GM19455 (cell line): ENCODE measurements at regions not wholly inside any gene's neighbourhood (a gene's known extent, or its start where the extent isn't known, plus 50 kb on each side); places are given as distances from the start of the nearest gene placed in this dataset.
"Not testable (repeated sequence)": the region's sequence is repeated elsewhere in the genome, so short reads cannot be mapped to it uniquely, and the experiment has no call there.

ENCODE experiments used
- ATAC-seq: cut with Tn5 transposase; IDR thresholded peaks from one replicate; pipeline ENCODE4 v1.9.1; 2021; ENCODE audit not compliant: unreplicated experiment

DNA sequence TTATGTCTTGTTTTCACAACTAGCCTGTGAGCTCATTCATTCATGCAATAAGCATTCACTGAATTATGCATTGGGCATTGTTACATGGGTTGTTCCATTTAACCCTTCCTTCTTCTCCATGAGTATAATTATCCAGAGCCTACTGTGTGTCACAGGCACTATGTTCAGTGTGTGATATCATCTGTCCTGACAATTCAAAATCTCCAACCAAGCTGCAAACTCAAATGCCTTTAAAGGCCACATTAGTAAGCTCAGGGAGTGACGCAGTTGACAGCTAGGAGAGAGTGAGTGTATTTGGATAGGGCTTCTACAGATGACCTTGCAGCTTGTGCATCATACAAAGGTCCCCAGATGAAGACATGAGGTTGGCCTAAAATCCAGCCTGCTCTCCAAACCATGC lies 289.5 kb downstream of the OMA1 start:
- no peak for ATAC-seq

DNA sequence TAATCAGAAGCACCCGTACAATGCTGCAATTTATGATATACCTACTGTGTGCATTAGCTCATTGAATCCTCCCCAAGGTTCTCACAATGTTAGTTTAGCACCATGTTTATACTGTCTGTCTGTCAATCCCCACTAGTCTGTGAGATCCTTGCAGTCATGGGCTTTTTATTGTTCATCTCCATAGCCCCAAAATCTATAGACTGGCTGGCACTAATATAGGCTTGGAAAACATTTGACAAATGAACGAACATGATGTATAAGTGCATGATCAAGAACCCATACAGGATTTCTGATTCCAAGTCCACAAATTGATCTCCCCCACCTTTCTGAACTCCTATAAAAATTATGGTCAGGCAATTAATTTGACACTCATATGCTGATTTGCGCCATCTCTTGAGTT lies 290.0 kb downstream of the OMA1 start:
- ATAC-seq = no peak

DNA sequence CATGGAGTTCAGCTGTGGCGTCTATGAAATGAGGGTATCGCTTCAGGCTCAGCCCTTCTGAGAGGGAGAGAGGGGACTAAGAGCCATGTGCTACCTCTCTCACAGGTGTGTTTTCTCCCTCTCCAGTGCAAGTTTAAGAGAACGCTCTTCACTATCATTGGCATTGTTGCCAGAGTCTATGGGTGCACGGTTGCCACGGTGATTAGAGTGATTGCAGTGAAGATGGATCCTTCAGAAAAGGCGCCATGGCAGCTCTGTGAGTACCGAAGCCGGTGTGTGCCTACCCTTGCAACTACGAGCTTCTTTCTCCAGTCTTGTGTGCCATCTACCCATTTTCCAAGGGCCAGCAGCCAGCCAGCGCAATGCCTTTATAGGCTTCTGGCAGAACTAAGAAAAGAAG lies 290.5 kb downstream of the OMA1 start:
- no peak for ATAC-seq

DNA sequence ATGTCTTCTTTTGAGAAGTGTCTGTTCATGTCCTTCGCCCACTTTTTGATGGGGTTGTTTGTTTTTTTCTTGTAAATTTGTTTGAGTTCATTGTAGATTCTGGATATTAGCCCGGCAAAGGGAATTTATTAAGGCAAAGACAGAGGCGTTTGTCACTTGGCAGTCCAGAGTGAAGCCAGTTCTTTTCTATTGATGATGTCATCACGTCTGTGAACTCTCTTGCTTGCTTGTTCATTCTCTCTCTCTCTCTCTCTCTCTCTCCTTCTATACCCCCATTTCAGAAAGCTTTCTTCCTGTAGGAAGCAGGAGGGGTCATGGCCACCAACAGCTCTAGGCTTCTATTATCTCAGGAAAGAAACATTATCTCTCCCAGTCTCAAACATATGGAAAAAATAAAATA lies 291.3 kb downstream of the OMA1 start:
- no peak for ATAC-seq

DNA sequence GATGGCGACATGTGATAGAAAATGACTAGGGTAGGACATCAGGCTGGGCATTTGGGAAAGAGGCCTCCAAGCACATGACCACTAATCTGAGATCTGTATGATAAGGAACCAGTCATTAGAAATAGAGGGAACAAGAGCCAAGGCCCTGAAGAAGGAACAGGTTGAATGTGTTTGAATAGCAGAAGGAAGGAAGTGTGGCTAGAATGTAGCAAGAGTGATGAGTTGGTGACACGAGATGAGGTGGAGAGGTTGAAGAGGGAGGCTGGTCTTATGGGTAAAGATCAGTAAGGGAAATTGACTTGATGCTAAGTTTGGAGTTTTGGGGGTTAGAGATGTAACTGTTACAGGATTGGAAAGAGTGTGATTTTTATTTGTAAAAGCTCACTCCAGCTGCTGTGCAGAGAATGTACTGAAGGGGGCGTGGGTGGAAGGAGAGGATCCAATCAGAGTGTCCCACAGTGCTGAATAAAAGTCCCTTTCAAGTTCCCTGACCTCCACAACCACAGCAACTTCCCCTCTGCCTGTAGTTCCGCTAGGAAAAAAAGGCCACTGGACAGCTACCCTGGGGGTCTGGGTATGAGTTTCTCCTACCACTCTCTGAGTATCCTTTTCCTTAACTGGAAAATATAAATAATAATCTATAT lies 295.0 kb downstream of the OMA1 start:
- ATAC-seq = no peak

DNA sequence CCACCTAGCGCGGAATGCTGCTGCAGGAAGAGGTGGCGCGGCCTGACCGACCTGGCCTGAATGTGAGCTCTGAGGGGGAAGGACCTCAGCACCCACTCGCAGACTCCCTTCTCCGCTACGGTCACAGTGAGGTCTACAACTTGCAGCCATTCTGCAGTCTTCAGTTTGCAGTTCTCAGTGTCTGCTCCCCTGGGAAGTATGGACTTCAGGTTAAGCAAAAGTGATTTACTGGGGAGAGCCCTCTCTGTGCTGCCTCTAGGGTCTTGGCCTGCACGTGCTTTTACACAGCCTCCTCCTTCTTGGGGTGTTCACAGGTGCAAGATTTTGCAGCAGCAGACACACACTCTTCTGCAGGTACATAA lies 296.0 kb downstream of the OMA1 start:
- no peak for ATAC-seq

DNA sequence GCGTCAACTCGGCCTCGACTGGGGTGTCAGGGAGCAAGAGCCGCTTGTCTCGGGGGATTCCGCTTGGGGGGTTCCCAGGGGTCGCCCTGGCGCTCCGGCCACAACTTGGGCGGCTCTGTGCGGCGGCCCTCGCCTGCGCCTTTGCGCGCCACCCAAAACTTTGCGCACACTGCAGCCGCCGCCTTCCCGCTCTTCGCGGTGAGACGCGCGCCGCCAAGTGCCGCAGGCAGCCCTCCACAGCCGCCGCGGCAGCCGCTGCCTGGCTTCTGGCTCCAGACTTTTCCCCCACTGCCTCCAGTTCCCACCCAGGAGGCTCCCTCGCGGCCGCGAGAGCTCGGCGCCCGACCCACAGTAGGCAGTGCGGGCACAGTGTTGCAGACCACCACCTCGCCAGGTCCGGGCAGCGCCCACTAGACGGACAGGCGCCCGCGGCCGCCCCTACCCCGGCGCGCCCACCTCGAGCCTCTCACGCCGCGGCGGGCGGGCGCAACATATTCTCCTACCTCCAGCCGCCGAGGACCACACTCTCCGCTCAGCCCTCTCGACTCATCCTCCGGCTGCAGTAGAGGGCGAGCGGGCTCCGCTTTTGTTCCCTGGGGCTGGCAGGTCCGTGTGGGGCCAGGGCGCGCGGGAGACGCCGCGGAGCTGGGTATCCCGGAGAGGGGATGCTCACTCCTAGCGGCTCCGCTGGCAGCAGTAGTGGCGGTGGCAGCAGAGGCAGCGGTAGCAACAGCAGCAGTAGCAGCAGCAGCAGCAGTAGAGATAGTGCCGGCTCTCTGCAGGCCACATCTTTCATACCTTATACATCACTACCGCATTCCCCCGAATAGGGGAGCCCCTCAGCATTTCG lies 296.6 kb downstream of the OMA1 start:
- no peak for ATAC-seq

DNA sequence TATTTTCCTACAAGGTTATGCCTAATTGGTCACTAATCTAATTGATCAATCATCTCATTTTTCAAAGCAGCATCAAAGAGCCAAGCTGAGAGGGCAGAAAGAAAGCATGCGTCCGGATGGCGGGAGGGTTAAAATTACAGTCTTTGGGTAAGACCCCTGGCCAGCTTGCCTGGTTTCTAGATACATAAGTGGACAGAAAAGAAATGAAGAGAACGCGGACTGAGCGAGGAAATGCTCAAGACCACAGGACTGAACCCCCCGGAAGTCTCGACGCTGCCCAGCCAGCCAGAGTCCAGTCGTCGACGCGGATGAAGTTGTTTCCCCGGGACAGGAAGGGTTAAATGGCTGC lies 297.2 kb downstream of the OMA1 start:
- ATAC-seq = no peak

DNA sequence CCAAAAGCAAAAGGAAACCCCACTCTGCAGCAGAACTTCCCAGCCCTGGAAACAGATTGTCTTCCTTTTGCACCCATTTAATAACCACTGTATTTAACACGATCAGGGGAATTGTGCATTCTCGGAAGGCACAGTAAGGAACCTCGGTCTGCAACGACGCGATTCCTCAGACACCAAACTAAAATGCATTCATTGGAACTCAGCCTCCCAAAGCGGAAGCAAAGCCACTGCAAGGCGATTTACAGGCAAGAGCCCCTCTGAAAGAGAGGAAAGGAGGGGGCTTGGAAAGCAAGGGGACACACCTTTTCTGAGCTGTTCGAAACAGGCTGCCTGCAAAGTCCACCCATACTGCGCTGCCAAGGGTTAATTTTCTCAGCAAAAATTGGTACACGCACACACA lies 297.7 kb downstream of the OMA1 start:
- ATAC-seq = no peak

DNA sequence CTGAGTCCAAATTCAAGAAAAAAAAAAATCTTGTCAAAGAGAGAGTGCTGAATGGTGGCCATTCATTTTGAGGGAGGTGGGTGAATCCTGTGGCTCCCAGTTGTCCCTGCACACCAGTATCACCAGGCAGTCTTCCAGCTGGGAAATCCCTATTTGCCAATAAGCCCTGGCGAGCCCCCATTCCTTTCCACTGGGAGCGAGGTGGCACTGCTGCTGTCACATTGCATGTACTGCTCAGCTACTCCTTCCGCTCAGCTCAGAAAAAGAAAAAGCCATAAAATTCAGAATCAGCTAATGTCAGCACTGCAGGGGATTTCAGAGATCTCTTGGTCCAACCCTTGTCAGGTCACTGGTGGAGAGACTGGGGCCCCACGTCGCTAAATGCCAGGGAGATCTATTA lies 298.5 kb downstream of the OMA1 start:
- ATAC-seq = no peak

DNA sequence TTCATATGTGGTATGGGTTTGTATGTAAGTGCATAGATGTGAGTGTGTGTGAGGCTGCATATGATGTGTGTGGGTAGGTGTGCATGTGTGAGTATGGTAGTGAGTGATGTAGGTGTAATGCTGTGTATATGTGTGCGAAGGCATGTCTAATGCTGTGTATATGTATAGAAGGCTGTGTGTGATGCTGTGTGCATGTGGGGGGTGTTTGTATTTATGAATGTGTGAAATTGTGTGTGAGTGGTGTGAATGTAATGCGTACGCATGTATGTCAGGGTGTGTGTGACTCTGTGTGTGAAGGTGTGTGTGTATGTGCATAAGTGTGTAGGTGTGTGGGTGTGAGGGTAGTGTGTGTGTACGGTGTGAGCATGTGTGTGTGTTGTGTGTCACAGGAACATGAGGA lies 300.0 kb downstream of the OMA1 start:
- no peak for ATAC-seq

DNA sequence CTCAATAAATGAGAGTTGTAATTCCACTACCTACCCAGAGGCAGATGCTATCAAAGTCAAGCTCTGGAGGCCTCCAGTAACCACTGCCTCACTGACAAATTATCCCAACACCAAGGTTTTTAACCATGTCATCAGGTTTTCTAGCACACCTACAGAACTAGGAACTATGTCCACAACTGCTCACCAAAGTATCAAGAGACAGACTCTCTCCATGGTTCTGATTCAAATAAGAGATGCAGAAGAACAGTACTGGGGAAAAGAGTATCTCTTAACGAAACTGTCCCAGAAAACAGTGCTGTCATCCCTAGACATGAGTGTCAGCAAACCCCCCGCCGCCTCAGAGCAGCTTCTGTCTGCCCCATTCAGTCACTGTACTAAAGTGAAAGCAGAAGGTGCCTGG lies 301.7 kb downstream of the OMA1 start:
- no peak for ATAC-seq

DNA sequence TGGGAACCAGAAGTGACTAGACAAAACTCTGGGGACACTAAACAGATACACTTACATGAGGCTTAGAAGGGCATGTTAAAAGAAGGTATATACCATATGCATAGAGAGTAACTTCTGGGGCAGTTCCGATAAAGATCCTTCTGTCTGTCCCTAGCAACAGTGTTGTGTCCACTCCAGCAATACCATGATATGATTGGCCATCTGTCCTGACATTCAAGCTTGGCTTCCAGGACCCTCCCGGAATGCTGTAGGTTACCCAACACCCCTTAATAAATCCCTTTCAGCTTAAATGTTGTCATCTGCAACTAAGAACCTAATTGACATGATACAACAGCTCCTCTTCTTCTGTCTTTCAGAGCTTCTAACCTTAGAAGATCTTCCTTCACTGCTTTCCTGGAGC lies 307.7 kb downstream of the OMA1 start:
- ATAC-seq = no peak

DNA sequence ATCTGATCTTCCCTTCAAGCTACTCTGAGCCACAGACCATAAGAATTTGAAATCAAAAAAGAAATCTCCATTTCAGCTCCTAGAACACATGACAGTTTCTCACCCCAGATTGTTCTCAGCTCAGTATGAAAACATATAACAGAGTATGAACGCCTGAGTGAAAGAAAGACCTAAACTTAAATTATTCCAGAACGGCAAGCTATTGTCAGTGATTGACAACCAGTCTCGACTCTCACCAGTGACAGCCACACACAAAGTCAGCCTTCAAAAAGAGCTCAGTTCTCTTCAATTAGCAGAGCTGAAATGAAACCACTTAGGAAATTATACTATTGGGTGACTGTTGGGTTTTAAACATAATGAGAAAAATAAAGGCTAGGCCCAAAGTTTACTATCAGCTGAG lies 312.8 kb downstream of the OMA1 start:
- ATAC-seq = no peak

DNA sequence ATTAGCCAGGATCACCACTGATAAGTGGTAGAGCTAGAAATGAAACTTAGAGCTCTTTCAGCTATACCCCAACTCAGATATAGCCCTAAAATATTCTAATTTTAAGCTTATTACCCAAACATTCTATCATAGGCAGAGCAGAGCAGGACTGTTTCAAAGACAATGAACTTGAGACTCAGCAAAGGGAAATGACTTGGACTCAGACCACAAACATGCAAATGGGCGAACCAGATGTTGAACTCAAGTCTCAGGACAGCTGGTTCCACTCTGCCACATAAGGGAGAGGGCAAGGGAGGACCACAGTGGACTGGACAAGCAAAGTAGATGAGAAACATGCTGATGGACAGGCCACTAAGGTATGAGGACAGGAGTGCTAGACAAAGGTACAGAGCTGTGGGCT lies 315.3 kb downstream of the OMA1 start:
- ATAC-seq = peak; percentile 79

DNA sequence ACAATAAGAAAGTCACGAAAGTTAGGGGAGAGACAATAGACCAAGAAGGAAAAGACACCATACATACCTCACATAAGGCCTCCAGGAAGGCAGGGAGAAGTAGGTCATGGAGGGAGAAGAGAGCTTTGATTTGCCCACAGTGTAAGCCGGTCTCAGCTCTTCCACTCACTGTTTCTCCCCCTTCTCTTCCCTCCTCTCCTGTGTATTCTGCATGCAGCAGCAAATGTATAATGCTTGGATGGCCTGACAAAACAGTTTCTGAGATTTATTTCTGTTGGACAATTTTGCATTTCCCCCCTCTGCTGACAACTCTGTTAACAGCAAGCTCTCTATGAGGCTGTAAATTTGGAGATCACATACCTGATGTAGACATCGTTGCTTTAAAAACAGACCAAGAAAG lies 318.9 kb downstream of the OMA1 start:
- ATAC-seq = no peak

DNA sequence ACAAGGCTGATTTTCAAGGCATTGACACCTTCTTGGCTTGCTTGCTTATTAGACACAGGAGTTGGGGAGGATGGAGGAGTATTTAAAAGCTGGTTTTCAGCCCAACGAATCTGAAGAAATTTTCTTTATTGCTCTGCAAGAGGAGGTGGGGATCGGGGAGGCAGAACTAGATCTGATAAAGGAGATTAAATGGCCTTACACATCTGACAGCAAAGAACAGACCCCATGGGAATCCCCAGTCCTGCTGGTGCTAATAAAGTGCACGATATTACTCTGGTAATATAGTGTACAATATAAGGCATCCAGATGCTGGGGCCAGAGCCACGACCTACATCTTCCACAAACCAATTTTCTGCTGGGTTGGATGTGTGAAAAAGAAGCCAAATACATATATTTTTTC lies 323.0 kb downstream of the OMA1 start:
- ATAC-seq = no peak

DNA sequence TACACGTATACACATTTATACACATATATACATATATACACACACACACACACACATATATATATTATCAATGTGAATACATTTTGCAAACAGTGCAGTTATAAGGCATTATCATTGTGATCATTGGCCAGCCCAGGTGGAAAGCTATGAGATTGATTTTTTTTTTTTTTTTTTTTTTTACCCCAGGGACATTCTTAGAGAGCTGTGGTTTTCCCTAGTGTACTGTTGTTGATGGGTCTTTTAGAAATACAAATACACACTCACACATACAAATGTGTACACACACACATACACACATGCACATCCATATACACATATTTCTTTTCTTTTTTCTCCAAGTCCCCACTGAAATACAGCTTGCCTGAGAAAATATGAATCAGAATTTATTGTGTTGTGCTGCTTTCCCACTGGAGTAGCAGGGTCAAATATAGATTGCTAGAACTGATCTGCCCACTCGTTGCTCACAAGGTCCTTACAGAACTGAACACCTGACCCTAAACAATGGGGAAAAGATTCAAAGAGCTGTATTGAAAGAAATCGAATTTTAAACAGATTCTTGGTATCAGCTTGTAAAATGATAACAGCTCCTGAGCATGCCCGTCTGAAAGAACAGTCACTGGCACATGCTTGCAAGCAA lies 325.6 kb downstream of the OMA1 start:
- ATAC-seq = no peak

DNA sequence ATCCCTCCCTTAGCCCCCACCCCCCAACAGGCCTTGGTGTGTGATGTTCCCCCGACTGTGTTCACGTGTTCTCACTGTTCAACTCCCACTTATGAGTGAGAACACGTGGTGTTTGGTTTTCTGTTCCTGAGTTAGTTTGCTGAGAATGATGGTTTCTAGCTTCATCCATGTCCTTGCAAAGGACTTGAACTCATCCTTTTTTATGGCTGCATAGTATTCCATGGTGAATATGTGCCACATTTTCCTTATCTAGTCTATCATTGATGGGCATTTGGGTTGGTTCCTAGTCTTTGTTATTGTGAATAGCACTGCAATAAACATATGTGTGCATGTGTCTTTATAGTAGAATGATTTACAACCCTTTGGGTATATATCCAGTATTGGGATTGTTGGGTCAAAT lies 330.4 kb downstream of the OMA1 start:
- not testable (repeated sequence) for ATAC-seq

DNA sequence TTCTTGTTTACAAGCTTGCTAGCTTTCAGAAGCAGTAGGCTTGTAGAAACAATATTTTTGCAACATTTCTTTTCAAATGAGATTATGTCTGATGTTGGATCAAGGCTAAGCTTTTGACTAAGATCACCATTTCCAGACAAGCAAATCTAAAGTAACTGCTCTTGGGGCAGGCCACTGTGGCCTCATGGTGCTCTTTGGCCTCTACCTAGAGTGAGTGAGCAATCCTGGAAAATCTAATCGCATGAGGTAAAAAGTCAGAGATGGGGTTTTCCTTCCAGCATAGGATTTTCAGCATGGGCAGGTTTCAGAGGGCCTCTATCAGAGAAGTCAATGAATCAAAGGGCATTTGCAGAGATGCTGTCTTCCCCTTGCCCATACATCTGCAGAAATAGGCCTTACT lies 331.9 kb downstream of the OMA1 start:
- ATAC-seq = no peak

DNA sequence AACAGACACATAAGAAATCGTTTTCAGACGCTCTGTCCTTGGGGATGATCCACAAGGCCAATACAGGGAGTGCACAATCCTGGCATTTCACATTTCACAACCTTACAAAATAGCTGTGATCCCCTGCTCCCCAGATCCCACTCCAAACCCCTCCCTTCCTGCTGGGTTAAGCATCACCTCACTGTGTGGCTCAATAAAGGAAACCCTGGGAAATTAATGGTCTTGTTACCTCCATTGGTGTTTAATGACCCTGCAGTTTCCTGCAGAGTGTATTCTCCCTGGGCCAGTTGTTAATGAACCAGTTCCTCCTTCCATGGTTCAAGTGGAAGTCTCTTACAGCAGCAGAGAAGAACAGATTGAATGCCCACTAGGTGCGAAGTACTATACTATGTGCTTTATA lies 334.7 kb downstream of the OMA1 start:
- ATAC-seq = no peak

DNA sequence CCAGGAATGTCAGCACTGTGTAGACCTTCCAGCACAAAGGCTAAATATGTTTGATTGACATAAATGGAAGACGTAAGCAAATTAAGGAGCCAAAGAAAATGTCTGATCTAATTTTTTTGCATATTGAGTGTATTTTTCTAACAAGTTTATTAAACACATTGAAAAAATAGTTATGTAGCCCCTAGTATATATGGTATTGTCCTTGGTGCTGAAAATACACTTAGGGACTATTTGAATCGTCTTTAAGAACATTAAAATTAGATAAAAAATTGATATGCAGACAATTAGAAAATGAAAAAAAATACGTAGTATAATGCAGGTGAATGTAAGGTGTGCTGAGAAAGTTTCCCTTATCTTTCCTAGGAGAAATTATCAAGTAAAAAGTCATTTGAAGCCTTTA lies 337.0 kb downstream of the OMA1 start:
- ATAC-seq = no peak

DNA sequence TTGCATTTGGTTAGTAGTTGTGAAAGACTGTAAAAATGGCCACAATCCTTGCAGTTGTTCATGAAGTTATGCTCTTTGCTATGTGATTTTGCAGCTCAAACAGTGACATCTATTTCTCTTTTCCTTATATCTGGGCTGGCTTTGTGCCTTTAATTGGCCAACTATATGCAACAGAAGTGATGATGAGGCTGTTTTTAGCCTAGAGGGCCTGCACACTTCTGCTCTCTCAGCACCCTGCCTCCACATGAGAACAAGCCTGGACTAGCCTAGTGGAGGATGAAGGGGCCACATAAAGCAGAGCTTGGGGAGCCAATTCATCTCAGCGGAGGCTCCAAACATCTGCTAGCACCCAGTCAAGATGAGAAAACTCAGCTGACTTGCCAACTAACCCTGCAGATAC lies 339.8 kb downstream of the OMA1 start:
- no peak for ATAC-seq
